ENCODE measurements at regions not wholly inside any gene's neighbourhood (a gene's known extent, or its start where the extent isn't known, plus 50 kb on each side); places are given as distances from the start of the nearest gene placed in this dataset.

DNA sequence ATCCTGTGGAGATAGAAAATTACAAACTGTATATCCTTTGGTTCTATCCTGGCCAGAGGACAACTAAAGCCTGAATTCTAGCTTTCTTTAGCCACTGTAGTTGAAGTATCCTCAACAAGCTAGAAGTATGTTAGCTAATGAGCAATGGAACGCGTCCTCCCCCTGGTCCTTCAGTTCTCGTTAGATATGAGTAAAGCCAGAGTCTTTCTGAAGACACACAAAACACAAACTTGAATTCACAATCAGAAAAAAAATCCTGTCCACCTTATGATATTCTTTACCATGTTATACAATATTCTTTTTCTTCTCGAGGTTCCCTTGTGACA is 1527.0 kb upstream of the SLC10A2 start:
- TF ChIP-seq, protein P1, sequence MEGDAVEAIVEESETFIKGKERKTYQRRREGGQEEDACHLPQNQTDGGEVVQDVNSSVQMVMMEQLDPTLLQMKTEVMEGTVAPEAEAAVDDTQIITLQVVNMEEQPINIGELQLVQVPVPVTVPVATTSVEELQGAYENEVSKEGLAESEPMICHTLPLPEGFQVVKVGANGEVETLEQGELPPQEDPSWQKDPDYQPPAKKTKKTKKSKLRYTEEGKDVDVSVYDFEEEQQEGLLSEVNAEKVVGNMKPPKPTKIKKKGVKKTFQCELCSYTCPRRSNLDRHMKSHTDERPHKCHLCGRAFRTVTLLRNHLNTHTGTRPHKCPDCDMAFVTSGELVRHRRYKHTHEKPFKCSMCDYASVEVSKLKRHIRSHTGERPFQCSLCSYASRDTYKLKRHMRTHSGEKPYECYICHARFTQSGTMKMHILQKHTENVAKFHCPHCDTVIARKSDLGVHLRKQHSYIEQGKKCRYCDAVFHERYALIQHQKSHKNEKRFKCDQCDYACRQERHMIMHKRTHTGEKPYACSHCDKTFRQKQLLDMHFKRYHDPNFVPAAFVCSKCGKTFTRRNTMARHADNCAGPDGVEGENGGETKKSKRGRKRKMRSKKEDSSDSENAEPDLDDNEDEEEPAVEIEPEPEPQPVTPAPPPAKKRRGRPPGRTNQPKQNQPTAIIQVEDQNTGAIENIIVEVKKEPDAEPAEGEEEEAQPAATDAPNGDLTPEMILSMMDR (IDR thresholded peaks at IDR 0.05; ENCODE audit: low read depth, low read length) = no peak
- DNase-seq (ENCODE audit: low read depth, low spot score) = no peak
- in situ Hi-C loops (cut with HindIII; ENCODE audit: low sequenced_read_pairs) = no loop called here
- no peak overlapping the region for H3K4me3 ChIP-seq (ENCODE audit: low read depth, low read length)

- in situ Hi-C loops (cut with HindIII; ENCODE audit: low sequenced_read_pairs) = no loop called here
- TF ChIP-seq, protein P1 (IDR thresholded peaks at IDR 0.05; ENCODE audit: low read depth, low read length) = no peak
- no peak overlapping the region for H3K4me3 ChIP-seq (ENCODE audit: low read depth, low read length)
- no peak for DNase-seq (ENCODE audit: low read depth, low spot score)
Measured at GRCh38 chr13:104592545-104593250, 1526.5 kb upstream of the SLC10A2 start.

DNA sequence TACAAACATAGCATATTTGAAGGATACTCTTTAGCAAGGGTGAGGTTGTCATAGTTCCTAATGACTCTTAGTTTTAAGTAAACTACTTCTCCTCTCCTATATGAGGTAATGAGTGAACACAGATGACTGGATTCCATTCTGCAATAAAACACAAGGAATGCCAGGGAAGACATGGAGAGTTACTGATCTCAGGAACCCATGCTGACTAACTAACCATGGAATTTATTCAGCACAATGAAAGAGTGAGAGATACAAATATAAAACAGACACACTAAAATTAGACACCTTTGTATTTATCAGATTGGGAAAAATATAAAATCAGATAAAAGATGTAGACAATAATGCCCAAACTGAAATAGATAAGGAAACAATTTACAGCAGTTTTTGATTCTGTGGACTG is 1525.9 kb upstream of the SLC10A2 start:
- DNase-seq (ENCODE audit: low read depth, low spot score) = peak; percentile 86

DNA sequence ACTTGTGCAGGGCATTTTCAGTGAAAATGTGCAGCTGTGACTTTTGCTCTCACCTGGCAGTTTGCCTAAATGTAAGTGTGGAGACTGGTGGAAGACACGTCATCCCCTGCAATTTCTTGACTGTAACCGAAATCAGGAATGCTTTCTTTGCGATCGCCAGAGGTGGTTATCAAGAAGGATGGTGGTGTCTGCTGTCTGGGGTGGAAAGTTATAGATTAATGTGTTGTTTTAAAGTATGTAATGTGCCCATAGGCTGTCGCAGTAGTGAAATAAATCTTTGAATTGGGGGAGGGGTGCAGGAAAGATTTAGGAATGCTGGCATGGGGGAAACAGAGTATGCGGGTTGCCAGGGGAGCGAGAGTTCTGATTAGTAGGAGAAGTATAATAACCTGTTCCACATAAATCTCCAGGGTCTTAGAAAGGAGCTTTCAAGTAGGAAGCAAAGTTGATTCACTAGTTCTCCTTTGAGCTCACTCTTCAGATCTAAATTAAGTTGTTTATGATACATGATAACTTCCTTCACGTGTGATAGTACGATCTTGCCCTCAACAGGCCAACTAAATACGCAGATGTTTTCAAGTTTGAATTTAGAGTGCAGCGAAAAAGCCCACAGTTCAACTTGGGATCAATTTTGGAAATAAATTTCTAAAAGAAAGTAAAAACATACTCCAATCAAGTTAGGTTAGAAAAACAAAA is 1520.0 kb upstream of the SLC10A2 start:
- in situ Hi-C loops (cut with HindIII; ENCODE audit: low sequenced_read_pairs) = no loop called here
- TF ChIP-seq, protein P1 (IDR thresholded peaks at IDR 0.05; ENCODE audit: low read depth, low read length) = no peak
- peak; percentile 85 for DNase-seq (ENCODE audit: low read depth, low spot score)
- no peak overlapping the region for H3K4me3 ChIP-seq (ENCODE audit: low read depth, low read length)

More for the DNA sequence above, 1525.9 kb upstream of the SLC10A2 start:
- H3K4me3 ChIP-seq (ENCODE audit: low read depth, low read length) = no peak overlapping the region
- TF ChIP-seq, protein P1 (IDR thresholded peaks at IDR 0.05; ENCODE audit: low read depth, low read length) = no peak
- in situ Hi-C loops (cut with HindIII; ENCODE audit: low sequenced_read_pairs) = no loop called here

GRCh38 chr13:104584481-104584880 is 1518.3 kb upstream of the SLC10A2 start:
- in situ Hi-C loops (cut with HindIII; ENCODE audit: low sequenced_read_pairs) = no loop called here

GRCh38 chr13:104580931-104581330 is 1514.7 kb upstream of the SLC10A2 start:
- TF ChIP-seq, protein P1 (IDR thresholded peaks at IDR 0.05; ENCODE audit: low read depth, low read length) = no peak
- H3K4me3 ChIP-seq (ENCODE audit: low read depth, low read length) = no peak overlapping the region
- in situ Hi-C loops (cut with HindIII; ENCODE audit: low sequenced_read_pairs) = no loop called here
- DNase-seq (ENCODE audit: low read depth, low spot score) = no peak

More at GRCh38 chr13:104584481-104584880, 1518.3 kb upstream of the SLC10A2 start:
- DNase-seq (ENCODE audit: low read depth, low spot score) = peak; percentile 55
- H3K4me3 ChIP-seq (ENCODE audit: low read depth, low read length) = no peak overlapping the region
- TF ChIP-seq, protein P1 (IDR thresholded peaks at IDR 0.05; ENCODE audit: low read depth, low read length) = no peak

Data from astrocyte of the spinal cord (primary cell).